ENCODE measurements at regions not wholly inside any gene's neighbourhood (a gene's known extent, or its start where the extent isn't known, plus 50 kb on each side); places are given as distances from the start of the nearest gene placed in this dataset.

- no peak for TF ChIP-seq GATA2 (IDR thresholded peaks at IDR 0.05; ENCODE audit: low read depth, low read length)
- TF ChIP-seq GATA3 (IDR thresholded peaks at IDR 0.05; ENCODE audit: low read depth, low read length) = no peak
These were observed 199.2 kb downstream of the TFCP2L1 start for GRCh38 chr2:121085801-121086200.

All from SH-SY5Y (cell line).